Testis (tissue), 2 donors: ENCODE measurements at regions not wholly inside any gene's neighbourhood (a gene's known extent, or its start where the extent isn't known, plus 50 kb on each side); places are given as distances from the start of the nearest gene placed in this dataset.

Experiments used
- POLR2A ChIP-seq: fragments of 450-650 bp; IDR thresholded peaks from one replicate; pipeline ENCODE4 v1.6.1; 2017; ENCODE audit warnings: antibody characterized with exemption, mild to moderate bottlenecking, moderate library complexity
- TF ChIP-seq, protein P1 (sequence below), 3 experiments: fragments of 450-650 bp in 2 of 3; fragments of 200-600 bp in 1 of 3; sonication (generic) in 1 of 3; IDR thresholded peaks; one replicate each; pipeline ENCODE4 v1.5.1; 2016 to 2019; ENCODE audit warnings: antibody characterized with exemption in 3 of 3, mild to moderate bottlenecking in 2 of 3, moderate library complexity in 1 of 3

DNA sequence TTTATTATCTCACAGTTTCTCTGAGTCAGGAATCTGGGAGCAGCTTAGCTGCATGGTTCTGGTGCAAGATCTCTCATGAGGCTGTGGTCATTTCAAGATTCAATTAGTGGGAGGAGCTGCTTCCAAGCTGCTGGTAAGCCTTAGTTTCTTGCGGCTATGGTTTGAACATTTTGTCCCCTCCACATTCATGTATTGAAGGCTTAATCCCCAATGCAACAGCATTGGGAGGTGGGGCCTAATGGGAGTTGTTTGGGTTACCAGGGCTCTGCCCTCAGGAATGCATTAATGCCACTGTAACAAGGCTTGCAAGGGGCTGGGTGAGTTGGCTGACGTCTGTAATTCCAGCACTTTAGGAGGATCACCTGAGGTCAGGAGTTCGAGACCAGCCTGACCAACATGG is 272.9 kb downstream of the UTP18 start:
- TF ChIP-seq, protein P1, sequence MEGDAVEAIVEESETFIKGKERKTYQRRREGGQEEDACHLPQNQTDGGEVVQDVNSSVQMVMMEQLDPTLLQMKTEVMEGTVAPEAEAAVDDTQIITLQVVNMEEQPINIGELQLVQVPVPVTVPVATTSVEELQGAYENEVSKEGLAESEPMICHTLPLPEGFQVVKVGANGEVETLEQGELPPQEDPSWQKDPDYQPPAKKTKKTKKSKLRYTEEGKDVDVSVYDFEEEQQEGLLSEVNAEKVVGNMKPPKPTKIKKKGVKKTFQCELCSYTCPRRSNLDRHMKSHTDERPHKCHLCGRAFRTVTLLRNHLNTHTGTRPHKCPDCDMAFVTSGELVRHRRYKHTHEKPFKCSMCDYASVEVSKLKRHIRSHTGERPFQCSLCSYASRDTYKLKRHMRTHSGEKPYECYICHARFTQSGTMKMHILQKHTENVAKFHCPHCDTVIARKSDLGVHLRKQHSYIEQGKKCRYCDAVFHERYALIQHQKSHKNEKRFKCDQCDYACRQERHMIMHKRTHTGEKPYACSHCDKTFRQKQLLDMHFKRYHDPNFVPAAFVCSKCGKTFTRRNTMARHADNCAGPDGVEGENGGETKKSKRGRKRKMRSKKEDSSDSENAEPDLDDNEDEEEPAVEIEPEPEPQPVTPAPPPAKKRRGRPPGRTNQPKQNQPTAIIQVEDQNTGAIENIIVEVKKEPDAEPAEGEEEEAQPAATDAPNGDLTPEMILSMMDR (IDR thresholded peaks at IDR 0.05), result no peak
- TF ChIP-seq POLR2A, result no peak
